Pancreas (tissue), 10 donors: ENCODE measurements at regions not wholly inside any gene's neighbourhood (a gene's known extent, or its start where the extent isn't known, plus 50 kb on each side); places are given as distances from the start of the nearest gene placed in this dataset.

Experiments
- ATAC-seq, 4 donors: fragments of 200-7000 bp; cut with Tn5 transposase; one replicate each; pipeline versions ENCODE4 v1.8.0 to v1.9.1; 2020; ENCODE audit warnings: mild to moderate bottlenecking in 4 of 4, moderate library complexity in 4 of 4
- DNase-seq, 6 donors: peaks; one replicate each; pipeline ENCODE4 v3.0.0-alpha.2; 2020
- FAIRE-seq: peaks from 2 replicates; lab custom pipeline; 2012; peaks lifted over from hg19 to GRCh38; lab: Jason Lieb, UNC
- H3K27ac ChIP-seq, 4 donors: fragments of 200-600 bp; sonication (generic); 1 replicate in 3 of 4; 2 replicates in 1 of 4; pipeline versions ENCODE4 v1.5.0 to v1.8.0; 2020
- H3K27me3 ChIP-seq, 4 donors: fragments of 200-600 bp; one replicate each; pipeline ENCODE4 v1.8.0; 2021
- H3K36me3 ChIP-seq, 3 donors: fragments of 200-600 bp; sonication (generic) in 1 of 3; one replicate each; pipeline versions ENCODE4 v1.5.0 to v1.8.0; 2020 to 2021
- H3K4me1 ChIP-seq, 3 donors: fragments of 200-600 bp; one replicate each; pipeline ENCODE4 v1.8.0; 2021
- H3K4me3 ChIP-seq, 4 donors: fragments of 200-600 bp; sonication (generic) in 2 of 4; one replicate each; pipeline versions ENCODE4 v1.5.0 to v1.8.0; 2020 to 2021
- H3K9me3 ChIP-seq, 4 donors: fragments of 200-600 bp; one replicate each; pipeline ENCODE4 v1.8.0; 2021
- CTCF ChIP-seq, 4 donors: fragments of 200-600 bp; sonication (generic) in 3 of 4; IDR thresholded peaks; one replicate each; pipeline versions ENCODE4 v1.5.0 to v1.8.0; 2021; ENCODE audit warnings: antibody characterized with exemption in 4 of 4
- WGBS, 2 donors: extraction: QIAGEN DNeasy Blood & Tissue Kit; methylation state at CpG; one replicate each; pipeline ENCODE4 v1.1.7; 2013; 5-methylcytosine and 5-hydroxymethylcytosine counted together
- intact Hi-C, 3 donors: fragments of 100-400 bp; cut with DNase I; formaldehyde crosslinking; loops; one replicate each; pipeline versions ENCODE4 v1.11.1 to v1.14.2; 2022
- donor health status: healthy with polysubstance abuse.
- donor health status: DM: no; HTN: no; CAD: no; lungs with moderate emphysema.
- donor health status: DM: no; HTN: no; CAD: no.
- donor health status: control.
- donor health status: control.
- donor health status: Bipolar disorder and iron deficiency.
- donor health status: DM: yes; HTN: yes; CAD: no.
- donor health status: DM: no; HTN: no; CAD: no.
- donor health status: DM: no; HTN: no; CAD: no.
- donor health status: DM: yes; HTN: yes; CAD: no.

- H3K27me3 ChIP-seq = no peaks in the 10 kb centered on the region
- no peak for TF ChIP-seq CTCF (IDR thresholded peaks at IDR 0.05)
- peaks cover 0 to 12% (median 0%) of the 10 kb centered on the region in 3 donors for H3K4me1 ChIP-seq
- no peaks in the 10 kb centered on the region for H3K9me3 ChIP-seq
- intact Hi-C loops = no loop called here
- no peak overlapping the region for H3K4me3 ChIP-seq
- no peak for DNase-seq
- H3K36me3 ChIP-seq = no peaks in the 10 kb centered on the region
- no peak for FAIRE-seq
- no peak for ATAC-seq
- H3K27ac ChIP-seq = no peak overlapping the region
- 92% methylated on average over 9 of the region's 9 CpGs for WGBS, 2 donors
These were observed 115.0 kb downstream of the SHANK2 start for GRCh38 chr11:71137376-71137775.

DNA sequence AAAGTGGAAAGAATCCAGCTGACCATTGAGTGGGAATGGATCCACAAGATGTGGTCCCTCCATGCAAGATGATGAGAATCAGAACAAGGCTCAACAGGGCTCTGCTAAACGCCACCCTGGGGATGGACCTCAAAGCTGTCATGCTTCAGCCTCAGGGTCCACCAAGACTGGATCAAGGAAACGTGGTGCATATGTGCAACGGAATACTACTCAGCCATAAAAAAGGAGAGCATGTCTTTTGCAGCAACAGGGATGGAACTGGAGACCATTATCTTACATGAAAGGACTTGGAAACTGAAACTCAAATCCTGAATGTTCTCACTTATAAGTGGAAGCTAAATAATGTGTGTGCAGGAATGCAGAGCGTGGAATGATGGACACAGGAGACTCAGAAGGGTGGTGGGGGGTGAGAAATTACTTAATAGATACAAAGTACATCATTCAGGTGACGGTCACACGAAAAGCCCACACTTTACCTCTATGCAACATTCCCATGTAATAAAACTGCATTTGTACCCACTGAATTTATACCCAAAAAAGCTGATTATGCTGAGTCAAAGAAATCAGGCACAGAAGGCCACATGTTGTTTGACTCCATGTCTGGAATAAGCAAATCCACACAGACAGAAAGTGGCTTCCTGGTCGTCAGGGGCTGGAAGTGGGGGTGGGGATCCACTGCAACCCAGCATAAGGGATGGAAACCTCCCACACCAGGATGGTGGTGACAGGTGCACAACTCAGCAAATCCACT lies 116.1 kb downstream of the SHANK2 start:
- intact Hi-C loops = no loop called here
- no peak for TF ChIP-seq CTCF (IDR thresholded peaks at IDR 0.05)
- Histone ChIP-seq H3K4me3 (no peak overlapping the region), H3K36me3 (no peaks in the 10 kb centered on the region), H3K27ac (no peak overlapping the region), H3K4me1 (peaks cover 0 to 12% (median 0%) of the 10 kb centered on the region in 3 donors), H3K27me3 (no peaks in the 10 kb centered on the region), H3K9me3 (no peaks in the 10 kb centered on the region)
- 89 to 94% methylated on average over 7 of the region's 7 CpGs for WGBS, 2 donors
- ATAC-seq = no peak
- no peak for FAIRE-seq
- DNase-seq = no peak

DNA sequence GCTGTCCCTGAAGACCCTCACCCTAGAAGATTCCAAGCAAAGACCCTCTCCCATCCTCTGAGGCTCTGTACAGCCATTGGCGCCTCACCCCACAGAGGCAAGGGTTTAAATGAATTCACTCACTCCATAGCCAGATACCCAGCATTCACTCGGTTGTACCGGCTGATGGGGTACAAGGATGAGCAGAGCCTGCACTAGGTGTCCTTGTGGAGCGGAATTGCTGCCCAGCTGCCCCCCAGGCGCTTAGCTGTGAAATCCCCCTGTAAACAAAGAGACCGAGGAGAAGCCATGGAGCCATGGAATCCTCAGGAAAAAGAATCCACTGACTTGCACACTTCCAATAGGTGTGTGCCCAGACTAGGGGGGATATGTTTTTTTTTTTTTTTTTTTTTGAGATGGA lies 117.3 kb downstream of the SHANK2 start:
- no peak overlapping the region for H3K27ac ChIP-seq
- H3K4me3 ChIP-seq = no peak overlapping the region
- intact Hi-C loops = no loop called here
- DNase-seq (no peak), FAIRE-seq (no peak), ATAC-seq (no peak)
- no peaks in the 10 kb centered on the region for H3K27me3 ChIP-seq
- TF ChIP-seq CTCF (IDR thresholded peaks at IDR 0.05) = no peak
- peaks cover 0 to 8% (median 0%) of the 10 kb centered on the region in 3 donors for H3K4me1 ChIP-seq
- WGBS, 2 donors = 95 to 96% methylated on average over 6 of the region's 6 CpGs
- no peaks in the 10 kb centered on the region for H3K36me3 ChIP-seq
- H3K9me3 ChIP-seq = no peaks in the 10 kb centered on the region

DNA sequence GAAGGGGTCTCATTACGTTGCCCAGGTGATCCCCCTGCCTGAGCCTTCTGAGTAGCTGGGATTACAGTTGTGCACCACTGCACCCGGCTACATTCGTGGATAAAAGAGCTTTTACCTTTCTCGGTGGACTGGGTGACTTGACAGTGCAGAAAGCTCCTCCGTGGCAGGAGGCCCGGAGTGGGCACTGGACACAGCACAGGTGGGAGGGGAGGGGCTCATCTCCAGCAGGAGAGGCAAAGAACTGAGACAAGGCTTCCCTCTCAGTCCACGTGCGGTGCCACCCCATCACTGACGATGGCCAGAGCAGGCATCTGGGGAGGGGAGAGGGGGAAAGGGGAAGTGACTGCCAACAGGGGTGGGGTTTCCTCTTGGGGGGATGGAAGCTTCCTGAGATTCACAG lies 118.4 kb downstream of the SHANK2 start:
- no peaks in the 10 kb centered on the region for H3K9me3 ChIP-seq
- no peaks in the 10 kb centered on the region for H3K36me3 ChIP-seq
- H3K27ac ChIP-seq = no peak overlapping the region
- no peak for TF ChIP-seq CTCF (IDR thresholded peaks at IDR 0.05)
- no peak for DNase-seq
- 89 to 93% methylated on average over 9 of the region's 9 CpGs for WGBS, 2 donors
- ATAC-seq = no peak
- FAIRE-seq = no peak
- intact Hi-C loops = no loop called here
- H3K4me1 ChIP-seq = no peaks in the 10 kb centered on the region
- no peaks in the 10 kb centered on the region for H3K27me3 ChIP-seq
- H3K4me3 ChIP-seq = no peak overlapping the region

- Histone ChIP-seq H3K4me3 (no peak overlapping the region), H3K36me3 (no peaks in the 10 kb centered on the region), H3K9me3 (no peaks in the 10 kb centered on the region), H3K27ac (no peak overlapping the region), H3K4me1 (no peaks in the 10 kb centered on the region), H3K27me3 (no peaks in the 10 kb centered on the region)
- no peak for ATAC-seq
- intact Hi-C loops = no loop called here
- WGBS, 2 donors = 74 to 77% methylated on average over 15 of the region's 15 CpGs
- DNase-seq = peak in 1 of 6 donors; percentile 23
- no peak for TF ChIP-seq CTCF (IDR thresholded peaks at IDR 0.05)
- no peak for FAIRE-seq
These were observed 120.5 kb downstream of the SHANK2 start for GRCh38 chr11:71131861-71132260.
